Mucosa of descending colon (tissue), 3 donors: ENCODE measurements at regions not wholly inside any gene's neighbourhood (a gene's known extent, or its start where the extent isn't known, plus 50 kb on each side); places are given as distances from the start of the nearest gene placed in this dataset.
"Not testable (repeated sequence)": the region's sequence is repeated elsewhere in the genome, so short reads cannot be mapped to it uniquely, and the experiment has no call there.

Experiments used
- ATAC-seq: fragments of 200-7000 bp; cut with Tn5 transposase; one replicate; pipeline ENCODE4 v1.9.1; 2020; ENCODE audit warnings: mild to moderate bottlenecking, moderate library complexity
- DNase-seq, 3 donors: peaks; one replicate each; pipeline ENCODE4 v3.0.0-alpha.2; 2020
- H3K36me3 ChIP-seq: fragments of 200-600 bp; one replicate; pipeline ENCODE4 v1.8.0; 2021; ENCODE audit warnings: low read depth, mild to moderate bottlenecking
- H3K4me1 ChIP-seq: fragments of 200-600 bp; one replicate; pipeline ENCODE4 v1.8.0; 2021; ENCODE audit warnings: low read depth, mild to moderate bottlenecking
- H3K4me3 ChIP-seq: fragments of 200-600 bp; one replicate; pipeline ENCODE4 v1.8.0; 2021; ENCODE audit warnings: mild to moderate bottlenecking
- H3K9me3 ChIP-seq: fragments of 200-600 bp; one replicate; pipeline ENCODE4 v1.8.0; 2021; ENCODE audit warnings: mild to moderate bottlenecking
- CTCF ChIP-seq: fragments of 200-600 bp; IDR thresholded peaks from one replicate; pipeline ENCODE4 v1.8.0; 2022; ENCODE audit warnings: antibody characterized with exemption, mild to moderate bottlenecking
- intact Hi-C, 2 donors: fragments of 100-400 bp; cut with DNase I in 1 of 2; cut with micrococcal nuclease in 1 of 2; formaldehyde crosslinking; loops; one replicate each; pipeline versions ENCODE4 v1.11.0 to v1.11.1; 2022; cut with DNase I, micrococcal nuclease
- donor health status: DM: no; HTN: no; CAD: no; lungs with moderate emphysema.
- donor health status: DM: no; HTN: no; CAD: no.
- donor health status: DM: no; HTN: yes; CAD: no.

DNA sequence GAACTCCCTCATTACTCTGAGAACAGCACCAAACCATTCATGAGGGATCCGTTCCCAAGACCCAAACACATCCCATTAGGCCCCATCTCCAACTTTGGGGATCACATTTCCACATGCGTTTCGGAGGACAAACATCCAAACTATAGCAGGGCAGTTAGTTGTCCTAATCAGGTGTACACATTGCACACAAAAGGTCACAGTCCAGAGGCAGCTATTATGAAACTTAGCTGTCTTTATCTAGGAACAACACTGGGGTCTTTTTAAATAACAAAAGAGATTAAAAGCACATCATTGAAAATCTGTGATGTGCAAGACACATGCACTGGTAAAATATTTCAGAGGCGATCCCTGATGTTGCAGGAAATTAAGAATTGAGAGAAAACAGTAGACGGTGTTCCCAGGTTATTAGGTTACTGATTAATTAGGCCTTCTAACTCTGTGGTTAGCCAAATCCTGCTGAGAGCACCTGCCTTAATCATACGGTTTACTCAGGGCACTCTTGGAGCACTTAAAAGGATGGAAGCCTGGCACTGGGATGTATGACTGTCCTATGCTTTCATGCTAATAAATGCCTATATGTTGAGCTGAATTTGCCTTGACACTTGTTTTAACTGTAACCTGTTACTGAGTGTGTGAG is 1574.5 kb upstream of the WWC1 start:
- intact Hi-C loops: no loop called here
- DNase-seq: no peak
- no peak for ATAC-seq
- Histone ChIP-seq H3K4me1 (no peaks in the 10 kb centered on the region), H3K36me3 (no peaks in the 10 kb centered on the region), H3K4me3 (no peak overlapping the region), H3K9me3 (peaks cover 16% of the 10 kb centered on the region)
- TF ChIP-seq CTCF: no peak

GRCh38 chr5:166719991-166720390 is 1571.5 kb upstream of the WWC1 start:
- TF ChIP-seq CTCF: no peak
- H3K9me3 ChIP-seq: peaks cover 7% of the 10 kb centered on the region
- no peaks in the 10 kb centered on the region for H3K4me1 ChIP-seq
- intact Hi-C loops: no loop called here
- no peak overlapping the region for H3K4me3 ChIP-seq
- H3K36me3 ChIP-seq: no peaks in the 10 kb centered on the region
- ATAC-seq: no peak
- DNase-seq: no peak

GRCh38 chr5:166722939-166723338 is 1568.5 kb upstream of the WWC1 start:
- intact Hi-C loops: no loop called here
- Histone ChIP-seq H3K36me3 (no peaks in the 10 kb centered on the region), H3K4me1 (no peaks in the 10 kb centered on the region), H3K9me3 (no peaks in the 10 kb centered on the region), H3K4me3 (no peak overlapping the region)
- ATAC-seq: no peak
- DNase-seq: no peak
- TF ChIP-seq CTCF: no peak

DNA sequence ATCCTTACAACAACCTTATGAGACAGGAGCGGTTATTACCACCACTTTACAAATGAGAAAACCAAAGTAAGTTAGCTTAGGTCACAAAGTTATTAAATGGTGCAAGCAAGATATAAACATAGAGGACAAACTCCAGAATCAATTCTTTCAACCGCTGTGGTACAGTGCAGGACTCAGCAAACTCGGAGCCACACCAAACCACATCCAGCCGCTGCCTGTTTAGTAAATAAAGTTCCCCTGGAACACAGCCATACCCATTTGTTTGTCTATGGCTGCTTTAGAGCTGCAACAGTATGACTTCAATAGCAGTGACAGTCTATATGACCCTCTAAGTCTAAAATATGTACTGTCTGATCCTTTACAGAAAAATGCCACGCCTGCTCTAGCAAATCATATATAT is 1567.2 kb upstream of the WWC1 start:
- Histone ChIP-seq H3K9me3 (no peaks in the 10 kb centered on the region), H3K36me3 (no peaks in the 10 kb centered on the region), H3K4me3 (no peak overlapping the region), H3K4me1 (no peaks in the 10 kb centered on the region)
- DNase-seq (peak in 1 of 3 donors; percentile 5), ATAC-seq (no peak)
- intact Hi-C loops: no loop called here
- TF ChIP-seq CTCF: no peak

GRCh38 chr5:166725593-166725992 is 1565.9 kb upstream of the WWC1 start:
- H3K4me3 ChIP-seq: no peak overlapping the region
- intact Hi-C loops: no loop called here
- TF ChIP-seq CTCF: no peak
- no peaks in the 10 kb centered on the region for H3K9me3 ChIP-seq
- H3K36me3 ChIP-seq: no peaks in the 10 kb centered on the region
- no peaks in the 10 kb centered on the region for H3K4me1 ChIP-seq
- no peak for ATAC-seq
- no peak for DNase-seq

GRCh38 chr5:166726406-166726805 is 1565.0 kb upstream of the WWC1 start:
- no peaks in the 10 kb centered on the region for H3K9me3 ChIP-seq
- no peak for TF ChIP-seq CTCF
- ATAC-seq (no peak), DNase-seq (no peak)
- H3K36me3 ChIP-seq: no peaks in the 10 kb centered on the region
- H3K4me1 ChIP-seq: no peaks in the 10 kb centered on the region
- intact Hi-C loops: no loop called here
- no peak overlapping the region for H3K4me3 ChIP-seq

GRCh38 chr5:166742951-166743350 is 1548.5 kb upstream of the WWC1 start:
- intact Hi-C loops, ATAC-seq, H3K4me1 ChIP-seq, H3K9me3 ChIP-seq, H3K36me3 ChIP-seq, H3K4me3 ChIP-seq, DNase-seq: not testable (repeated sequence)
